ENCODE measurements at regions not wholly inside any gene's neighbourhood (a gene's known extent, or its start where the extent isn't known, plus 50 kb on each side); places are given as distances from the start of the nearest gene placed in this dataset.
"Not testable (repeated sequence)": the region's sequence is repeated elsewhere in the genome, so short reads cannot be mapped to it uniquely, and the experiment has no call there.

DNA sequence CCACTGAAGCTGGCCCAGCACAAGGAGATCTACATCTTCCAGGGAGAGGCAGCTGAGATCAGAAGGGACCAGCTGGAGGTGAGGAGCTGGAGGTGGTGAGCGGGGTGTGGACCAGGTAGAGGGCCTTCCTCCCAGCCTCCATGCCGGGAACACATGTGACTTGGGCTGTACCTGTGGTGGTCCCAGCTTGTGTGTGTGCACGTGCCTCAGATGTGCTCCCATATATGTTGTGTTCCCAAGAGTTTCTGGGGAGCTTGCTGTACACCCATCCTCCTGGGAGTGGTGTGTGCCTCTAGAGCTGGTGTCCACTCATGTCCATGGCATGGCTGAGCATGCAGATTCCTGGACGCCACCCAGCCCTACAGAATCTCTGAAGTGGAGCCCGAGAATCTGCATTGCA is 183.7 kb upstream of the AKAP13 start:
- DNase-seq (ENCODE audit: low spot score), result not testable (repeated sequence)

DNA sequence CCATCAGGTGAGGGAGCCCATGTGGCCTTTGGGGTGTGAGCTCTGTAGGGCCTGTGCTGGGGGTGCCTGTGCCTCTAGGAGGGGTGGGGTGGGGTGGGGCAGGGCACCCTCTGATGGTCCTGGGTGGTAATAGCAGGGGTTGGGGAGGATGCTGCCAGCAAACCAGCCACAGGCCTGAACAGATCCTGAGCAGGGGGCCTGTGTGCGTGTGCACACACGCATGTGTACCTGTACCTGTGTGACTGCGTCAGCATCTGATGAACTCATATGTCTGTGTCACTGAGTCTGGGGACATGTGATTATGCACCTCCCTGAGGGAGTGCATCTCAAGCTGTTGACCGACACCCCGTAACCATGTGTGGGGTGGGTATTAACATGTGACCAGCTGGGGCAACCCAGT is 182.8 kb upstream of the AKAP13 start:
- not testable (repeated sequence) for DNase-seq (ENCODE audit: low spot score)

GRCh38 chr15:85198432-85198831 is 182.0 kb upstream of the AKAP13 start:
- DNase-seq (ENCODE audit: low spot score), result not testable (repeated sequence)

GRCh38 chr15:85200215-85200614 is 180.2 kb upstream of the AKAP13 start:
- not testable (repeated sequence) for DNase-seq (ENCODE audit: low spot score)

DNA sequence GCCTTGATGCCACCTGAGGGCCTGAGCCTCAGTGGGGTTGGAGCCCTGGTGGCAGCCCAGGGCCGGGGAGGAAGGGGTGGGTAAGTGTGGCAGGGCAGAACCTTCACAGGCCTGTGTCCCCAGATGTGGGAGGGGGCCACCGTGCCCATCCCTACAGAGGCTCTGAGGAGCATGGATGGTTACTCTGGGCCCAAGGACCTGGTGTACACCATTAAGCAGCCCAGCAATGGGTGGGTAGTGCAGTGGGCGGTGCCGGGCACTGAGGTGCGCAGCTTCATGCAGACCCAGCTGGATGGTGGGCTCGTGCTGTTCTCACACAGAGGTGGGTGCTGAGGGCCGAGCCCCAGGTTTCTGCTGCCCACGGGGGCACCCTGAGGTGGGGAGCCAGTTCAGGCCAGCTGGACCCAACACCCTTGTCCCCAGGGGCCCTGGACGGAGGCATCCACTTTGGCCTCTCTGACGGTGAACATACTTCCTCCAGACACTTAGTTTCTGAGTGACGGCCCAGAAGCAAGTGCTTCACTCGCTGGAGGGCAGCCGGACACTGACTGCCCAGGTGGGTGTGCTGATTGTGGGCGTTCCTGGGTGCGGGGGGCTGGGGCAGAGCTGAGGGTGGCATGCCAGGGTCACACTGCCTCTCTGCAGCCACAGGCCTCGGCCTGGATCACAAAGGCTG is 179.1 kb upstream of the AKAP13 start:
- not testable (repeated sequence) for DNase-seq (ENCODE audit: low spot score)

DNA sequence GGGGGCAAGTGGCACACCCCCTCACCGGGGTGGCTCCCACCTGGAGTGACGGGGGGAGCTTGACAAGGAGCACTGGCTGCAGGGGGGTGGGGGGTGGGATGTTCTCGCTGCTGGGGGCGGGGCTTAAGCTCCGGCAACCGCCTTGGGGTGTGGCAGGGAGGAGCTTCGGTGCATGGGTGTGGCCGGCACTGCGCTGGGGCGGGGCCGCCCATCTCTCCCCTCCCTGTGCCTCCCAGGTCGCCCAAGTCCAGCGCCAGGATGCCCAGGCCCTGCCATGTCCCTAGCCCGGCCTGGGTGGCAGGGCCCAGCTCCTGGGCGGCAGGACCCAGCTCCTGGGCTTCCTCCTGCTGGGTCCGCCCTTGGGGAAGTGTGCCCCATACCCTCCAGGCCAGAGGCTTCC is 175.9 kb upstream of the AKAP13 start:
- DNase-seq (ENCODE audit: low spot score), result not testable (repeated sequence)

- DNase-seq (ENCODE audit: low spot score), result not testable (repeated sequence)
Measured at GRCh38 chr15:85233791-85234325, 146.5 kb upstream of the AKAP13 start.

DNA sequence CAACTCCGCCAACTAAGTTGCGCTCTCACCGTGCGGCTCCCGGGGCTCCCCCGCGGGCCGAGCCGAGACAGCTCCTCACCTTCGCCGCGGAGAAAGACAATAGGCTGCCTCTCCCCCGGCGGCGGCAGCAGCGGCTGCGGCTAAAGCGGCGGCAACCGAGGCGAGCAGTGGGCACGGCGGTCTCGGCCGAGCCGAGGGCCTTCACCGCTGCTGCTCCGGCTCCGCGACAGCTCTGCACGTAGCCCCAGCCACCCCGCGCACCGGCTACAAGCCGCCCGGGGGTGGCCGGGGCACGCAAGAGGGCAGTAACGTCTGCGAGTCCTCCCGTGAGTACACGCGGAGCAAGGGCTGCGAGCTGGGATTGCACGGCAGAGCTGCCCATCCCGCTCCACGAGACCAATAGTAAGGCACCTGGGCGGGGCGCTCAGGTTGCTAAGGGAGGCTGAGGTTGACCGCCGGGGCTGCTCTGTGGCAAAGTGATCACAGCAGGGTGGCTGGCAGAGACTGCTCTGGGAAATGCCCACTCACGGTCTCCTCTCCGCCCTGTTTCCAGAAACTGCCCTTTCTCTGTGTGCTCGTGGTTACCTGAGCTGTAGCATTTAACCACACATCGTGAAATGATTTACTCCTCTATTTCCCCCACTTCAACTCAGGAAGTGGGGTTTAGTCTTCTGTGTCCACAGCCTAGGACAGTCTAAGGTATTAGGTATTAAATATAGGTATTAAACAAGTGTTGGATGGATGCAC is 145.8 kb upstream of the AKAP13 start:
- DNase-seq (ENCODE audit: low spot score), result not testable (repeated sequence)

- not testable (repeated sequence) for DNase-seq (ENCODE audit: low spot score)
Measured at GRCh38 chr15:85244056-85244455, 136.3 kb upstream of the AKAP13 start.

DNA sequence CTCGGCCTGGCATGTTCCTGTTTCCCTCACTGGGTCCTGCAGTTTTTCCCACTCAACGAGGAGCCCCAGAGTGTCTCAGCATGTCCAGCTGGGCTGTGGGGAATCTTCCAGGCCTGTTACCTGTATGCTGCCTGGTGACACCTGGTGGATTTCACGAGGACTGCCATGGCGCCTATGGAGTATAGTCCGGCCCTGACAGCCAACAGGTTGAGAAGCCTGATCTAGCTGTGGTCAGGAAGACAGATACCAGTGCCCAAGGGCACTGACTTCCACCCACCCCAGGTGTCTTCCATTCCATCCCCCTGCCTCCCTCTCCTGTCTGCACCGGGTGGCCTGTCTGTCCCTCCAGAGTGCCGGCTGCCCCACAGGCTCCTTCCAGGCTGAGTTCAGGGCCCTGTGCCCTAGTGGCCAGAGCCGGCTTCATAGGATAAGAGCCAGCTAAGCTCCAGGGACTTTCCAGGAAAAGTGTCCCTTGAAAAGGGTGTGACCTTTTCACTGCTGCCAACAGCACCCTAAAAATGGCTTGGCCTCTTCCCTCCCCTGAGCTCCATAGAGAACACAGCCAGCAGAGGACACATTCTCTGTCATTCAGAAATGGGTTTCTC is 129.4 kb upstream of the AKAP13 start:
- not testable (repeated sequence) for DNase-seq (ENCODE audit: low spot score)

DNA sequence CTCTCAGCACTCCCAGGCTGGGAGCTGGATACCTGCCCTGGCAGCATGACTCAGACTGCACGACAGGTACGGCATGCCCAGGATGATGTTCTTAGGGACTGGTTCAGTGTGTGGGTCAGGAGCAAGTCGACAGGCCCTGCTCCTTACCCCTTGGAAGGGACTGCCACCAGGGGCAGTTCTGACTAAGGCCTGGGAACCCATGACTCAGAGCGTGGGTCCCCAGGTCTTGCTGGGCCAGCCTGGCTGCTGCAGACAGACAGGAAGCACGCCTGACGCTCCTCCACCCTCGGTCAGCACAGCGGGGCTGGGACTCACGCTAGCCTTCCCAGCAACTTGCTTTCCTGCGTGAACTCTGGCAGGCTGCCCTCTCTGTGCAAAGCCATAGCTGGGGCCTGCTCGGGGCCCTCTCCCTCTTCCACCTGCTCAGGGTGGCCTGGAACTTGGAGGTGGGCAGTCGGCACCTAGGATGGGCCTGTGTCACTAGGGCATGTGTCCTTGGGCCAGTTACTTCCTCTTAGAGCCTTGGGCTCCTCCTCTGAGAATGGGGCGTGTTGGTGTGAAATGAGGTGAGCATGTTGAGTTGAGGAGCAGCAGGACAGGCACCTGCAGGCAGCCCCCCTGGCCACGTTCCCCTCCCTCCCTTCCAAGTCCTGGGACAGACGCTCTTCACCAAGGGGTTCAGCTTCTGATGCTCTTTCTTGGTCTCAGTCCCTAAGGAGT is 127.0 kb upstream of the AKAP13 start:
- not testable (repeated sequence) for DNase-seq (ENCODE audit: low spot score)

DNA sequence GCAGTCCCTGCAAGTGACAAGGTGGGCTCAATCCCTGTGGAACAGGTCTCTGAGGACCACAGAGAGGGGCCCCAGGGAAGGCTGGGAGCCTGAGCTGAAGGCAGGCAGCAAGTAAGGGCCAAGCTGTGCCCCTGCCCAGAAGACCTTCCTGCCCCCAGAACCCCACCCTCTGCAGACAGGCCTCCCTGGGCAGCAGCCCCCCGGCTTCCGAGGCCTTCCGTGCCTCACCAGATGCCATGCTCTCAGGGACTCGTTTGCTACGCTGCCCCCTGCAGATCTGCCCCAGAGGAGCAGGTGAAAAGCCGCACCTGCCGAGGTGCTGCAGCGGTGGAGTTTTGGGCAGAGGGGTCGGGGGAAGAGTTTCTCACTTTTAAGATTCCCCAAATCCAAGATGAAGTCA is 125.4 kb upstream of the AKAP13 start:
- DNase-seq (ENCODE audit: low spot score), result not testable (repeated sequence)

- DNase-seq (ENCODE audit: low spot score), result not testable (repeated sequence)
Measured at GRCh38 chr15:85255502-85255901, 124.9 kb upstream of the AKAP13 start.

DNA sequence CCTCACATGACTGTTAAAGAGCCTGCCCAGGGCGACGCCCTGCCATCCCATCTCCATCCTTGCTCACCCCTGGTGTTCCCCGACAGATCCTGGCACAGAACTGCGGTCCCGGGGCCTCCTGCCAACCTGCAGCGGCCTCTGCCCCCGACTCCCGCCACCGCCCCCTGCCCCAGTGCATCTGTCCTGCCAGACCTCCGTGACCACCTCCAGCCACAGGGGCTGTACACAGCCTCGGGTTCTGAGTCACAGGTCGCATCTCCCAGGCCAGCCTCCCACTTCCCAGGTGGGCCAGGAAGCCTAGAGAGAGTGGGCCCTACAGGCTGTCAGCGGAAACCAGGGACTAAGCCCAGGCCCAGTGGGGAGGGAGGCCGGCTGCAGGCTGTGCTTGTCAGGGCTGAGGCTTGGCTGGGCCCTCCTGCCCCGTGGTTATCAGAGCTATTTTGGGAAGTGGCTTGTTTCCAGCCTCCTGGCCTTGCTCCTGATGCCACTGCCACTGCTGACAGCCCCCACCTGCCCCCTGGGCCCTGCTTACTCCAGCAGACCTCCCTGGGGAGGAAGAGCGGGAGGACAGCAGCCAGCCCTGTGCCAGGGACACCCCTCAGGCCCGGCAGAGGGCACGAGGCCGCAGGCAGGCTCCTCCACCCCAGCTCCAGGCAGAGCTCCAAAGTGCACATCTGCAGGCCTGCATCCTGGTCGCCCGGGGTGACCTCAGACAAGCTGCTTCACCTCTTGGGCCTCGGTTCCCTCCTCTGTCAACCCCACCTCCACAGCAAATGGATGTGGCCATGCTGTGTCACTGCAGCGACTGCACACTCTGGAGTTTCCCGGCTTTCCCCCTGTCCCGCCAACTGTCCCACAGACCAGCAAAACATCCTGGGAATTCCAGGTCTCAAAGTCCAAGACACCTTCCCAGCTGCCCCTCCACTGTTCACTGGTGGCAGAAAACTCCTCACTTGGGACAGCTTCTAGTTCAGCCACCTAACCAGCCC is 124.1 kb upstream of the AKAP13 start:
- DNase-seq (ENCODE audit: low spot score), result not testable (repeated sequence)

DNA sequence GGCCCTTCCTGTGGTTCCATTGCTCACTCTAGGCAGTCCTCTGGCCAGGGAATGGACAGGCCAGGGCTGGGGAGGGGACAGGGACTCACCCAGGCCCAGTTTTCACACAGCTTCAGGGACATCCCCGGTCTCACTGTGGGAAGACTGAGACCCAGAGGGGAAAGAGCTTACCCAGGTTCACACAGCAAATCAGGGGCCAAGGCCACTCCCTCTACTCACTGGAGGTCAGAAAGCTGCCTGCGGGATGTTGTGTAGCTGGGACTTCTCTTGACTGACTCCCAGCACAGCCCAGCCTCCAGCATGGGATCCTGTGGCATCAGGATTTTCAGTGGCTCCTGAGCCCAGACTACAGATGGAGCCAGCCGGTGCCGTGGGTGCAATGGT is 122.3 kb upstream of the AKAP13 start:
- not testable (repeated sequence) for DNase-seq (ENCODE audit: low spot score)

DNA sequence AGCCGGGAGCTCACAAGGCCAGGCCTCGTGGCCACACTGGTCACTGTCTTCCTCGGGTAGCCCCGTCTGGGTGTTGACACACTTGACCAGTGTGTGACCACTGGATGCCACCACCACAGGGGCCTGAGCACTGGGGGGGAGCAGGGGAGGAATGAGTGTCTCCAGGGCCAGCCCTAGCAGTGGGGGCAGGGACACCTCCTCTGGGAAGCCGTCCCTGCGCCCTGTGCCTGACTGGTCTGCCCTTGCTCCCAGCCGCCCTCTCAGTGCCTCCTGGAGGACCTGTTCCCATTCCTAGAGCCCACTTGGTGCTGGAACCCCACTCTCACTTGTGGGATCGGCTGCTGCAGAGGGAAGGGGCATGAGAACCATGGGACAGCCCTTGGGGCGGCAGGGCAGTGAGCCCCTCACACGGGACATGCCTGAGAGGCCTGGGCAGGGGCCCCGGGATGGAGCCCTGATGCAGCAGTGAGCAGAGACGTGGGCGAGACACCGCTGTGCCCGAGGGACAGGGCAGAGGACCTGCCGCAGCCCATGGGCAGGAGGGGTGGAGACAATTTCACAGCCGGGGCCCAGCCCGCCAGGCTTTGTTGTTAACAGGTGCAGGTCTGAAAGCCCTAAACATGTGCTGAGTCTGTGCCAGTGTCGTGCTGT is 121.7 kb upstream of the AKAP13 start:
- DNase-seq (ENCODE audit: low spot score), result not testable (repeated sequence)

- DNase-seq (ENCODE audit: low spot score), result not testable (repeated sequence)
Measured at GRCh38 chr15:85260526-85260925, 119.9 kb upstream of the AKAP13 start.

- DNase-seq (ENCODE audit: low spot score), result not testable (repeated sequence)
Measured at GRCh38 chr15:85262461-85263055, 117.8 kb upstream of the AKAP13 start.

DNA sequence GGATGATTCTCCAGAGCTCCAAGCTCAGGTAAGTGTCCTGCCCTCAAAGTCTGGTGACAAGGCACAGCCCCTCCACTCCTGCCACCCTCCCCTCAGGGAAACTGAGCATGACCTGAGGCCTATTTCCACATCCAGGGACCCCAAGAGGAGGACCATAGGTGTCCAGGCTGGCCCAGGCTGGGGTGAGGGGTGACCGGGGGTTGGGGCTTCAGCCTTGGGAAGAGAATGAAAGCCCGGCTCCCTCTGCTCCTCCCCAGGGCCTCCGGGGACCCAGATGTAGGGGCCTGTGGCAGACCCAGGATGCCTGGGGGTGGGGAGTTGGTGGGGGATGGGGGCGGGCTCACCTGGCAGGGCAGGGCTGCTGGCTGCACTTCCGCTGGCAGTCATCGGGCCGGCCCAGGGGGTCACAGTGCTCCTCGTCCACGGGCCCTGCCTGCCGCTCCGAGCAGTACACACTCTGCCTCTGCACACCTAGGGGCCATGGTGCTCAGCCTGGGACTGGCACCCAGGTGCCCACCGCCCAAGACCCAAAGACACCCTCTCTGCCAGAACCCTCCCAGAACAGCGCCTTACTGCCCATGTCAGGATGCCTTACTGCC is 116.5 kb upstream of the AKAP13 start:
- not testable (repeated sequence) for DNase-seq (ENCODE audit: low spot score)

Data from pons (tissue), 1 donor.